ENCODE measurements at regions not wholly inside any gene's neighbourhood (a gene's known extent, or its start where the extent isn't known, plus 50 kb on each side); places are given as distances from the start of the nearest gene placed in this dataset.

GRCh38 chr13:108572782-108573211 lies 56.6 kb upstream of the MYO16 start:
- no peak overlapping the region for H3K14ac ChIP-seq (ENCODE audit: insufficient read depth, low read length)
- WGBS (ENCODE audit: extremely low coverage, insufficient read length, low lambda C conversion rate), result no CpG with 5 or more reads among the region's 6 CpGs
- Mint-ChIP-seq H3K4me3 (no peak overlapping the region), H3K9me3 (no peaks in the 10 kb centered on the region), H3K27ac (no peak overlapping the region), H3K4me1 (no peaks in the 10 kb centered on the region), H3K36me3 (ENCODE audit: insufficient read depth in 1 of 3, low read depth in 3 of 3) (no peaks in the 10 kb centered on the region), H3K27me3 (ENCODE audit: low read depth) (no peaks in the 10 kb centered on the region; the same call in none of the 2 replicates)
- H2AFZ ChIP-seq (ENCODE audit: low read length), result no peak overlapping the region
- H3K9me3 ChIP-seq (ENCODE audit: control insufficient read depth, low read depth, low read length), result no peaks in the 10 kb centered on the region
- H3K23ac ChIP-seq (ENCODE audit: insufficient read length, low read depth, low read length), result no peak overlapping the region
- H3K23me2 ChIP-seq (ENCODE audit: insufficient read length, low read depth, low read length, poor library complexity, severe bottlenecking), result no peaks in the 10 kb centered on the region
- no peak overlapping the region for H3K4me2 ChIP-seq (ENCODE audit: insufficient read depth, insufficient read length, low read length)
- no peak overlapping the region for H3T11ph ChIP-seq (ENCODE audit: low read length)
- H4K91ac ChIP-seq (ENCODE audit: insufficient read length, low read depth, low read length), result no peak overlapping the region
- H3K79me1 ChIP-seq (ENCODE audit: insufficient read depth, low read depth, low read length, poor library complexity, severe bottlenecking), result no peaks in the 10 kb centered on the region
- no peak overlapping the region for H2BK120ac ChIP-seq (ENCODE audit: low read depth, low read length, poor library complexity, severe bottlenecking)
- no peak overlapping the region for H3K9ac ChIP-seq (ENCODE audit: extremely low read depth, insufficient read length, low read length)
- no peak overlapping the region for H2BK15ac ChIP-seq (ENCODE audit: low read depth, low read length)
- no peak for TF ChIP-seq CTCF (conservative IDR thresholded peaks at IDR 0.05)
- no peak overlapping the region for H3K56ac ChIP-seq (ENCODE audit: insufficient read length, low read depth, low read length)
- no peak overlapping the region for H2BK20ac ChIP-seq (ENCODE audit: low read depth, low read length, poor library complexity, severe bottlenecking)
- H3K27ac ChIP-seq (ENCODE audit: insufficient read length, low read depth, low read length), result no peak overlapping the region
- DNase-seq, result no peak
- H3K27me3 ChIP-seq (ENCODE audit: insufficient read depth, low read length), result no peaks in the 10 kb centered on the region
- no peak overlapping the region for H2AK5ac ChIP-seq (ENCODE audit: insufficient read length, low read length)
- H3K4ac ChIP-seq (ENCODE audit: low read depth, low read length), result no peak overlapping the region
- H3K4me1 ChIP-seq (ENCODE audit: insufficient read depth, low read length), result no peaks in the 10 kb centered on the region
- H4K5ac ChIP-seq (ENCODE audit: insufficient read length, low read depth, low read length), result no peak overlapping the region
- H2BK5ac ChIP-seq (ENCODE audit: insufficient read length, low read length), result no peak overlapping the region
- H4K20me1 ChIP-seq (ENCODE audit: control insufficient read depth, insufficient read depth, insufficient read length), result no peaks in the 10 kb centered on the region
- no peaks in the 10 kb centered on the region for H3K79me2 ChIP-seq (ENCODE audit: insufficient read depth, low read length)
- no peak overlapping the region for H4K8ac ChIP-seq (replicated peaks; ENCODE audit: insufficient read length, low read depth, low read length)
- no peak overlapping the region for H2BK12ac ChIP-seq (ENCODE audit: insufficient read length, low read depth, low read length)
- no peak overlapping the region for H3K18ac ChIP-seq (ENCODE audit: insufficient read length, low read depth, low read length)
